ENCODE measurements at regions not wholly inside any gene's neighbourhood (a gene's known extent, or its start where the extent isn't known, plus 50 kb on each side); places are given as distances from the start of the nearest gene placed in this dataset.

GRCh38 chr16:56122251-56122650 lies 69.0 kb upstream of the GNAO1 start:
- TF ChIP-seq SUZ12 (IDR thresholded peaks at IDR 0.05) (no peak), PKNOX1 (IDR thresholded peaks at IDR 0.05) (no peak), SP1 (IDR thresholded peaks at IDR 0.05) (no peak), BHLHE40 (IDR thresholded peaks at IDR 0.05; ENCODE audit: borderline replicate concordance) (no peak), FOXK2 (IDR thresholded peaks at IDR 0.05) (no peak), FOXM1 (IDR thresholded peaks at IDR 0.05; ENCODE audit: borderline replicate concordance) (no peak), L3MBTL2 (conservative IDR thresholded peaks at IDR 0.05) (no peak), ELF4 (IDR thresholded peaks at IDR 0.05) (no peak), ARNT (IDR thresholded peaks at IDR 0.05) (no peak), FOXA1 (IDR thresholded peaks at IDR 0.05) (no peak), TARDBP (IDR thresholded peaks at IDR 0.05) (no peak), LEF1 (IDR thresholded peaks at IDR 0.05; ENCODE audit: borderline replicate concordance) (no peak), CTBP1 (IDR thresholded peaks at IDR 0.05; ENCODE audit: borderline replicate concordance) (no peak), NFRKB (IDR thresholded peaks at IDR 0.05) (no peak)

Data from HEK293T (cell line).